ENCODE measurements at regions not wholly inside any gene's neighbourhood (a gene's known extent, or its start where the extent isn't known, plus 50 kb on each side); places are given as distances from the start of the nearest gene placed in this dataset.

- H3K9me3 ChIP-seq (replicated peaks; ENCODE audit: control insufficient read depth, insufficient read depth, low read length): no peaks in the 10 kb centered on the region
- no peak overlapping the region for H3K27ac ChIP-seq (ENCODE audit: control insufficient read depth, insufficient read depth)
- H3K9ac ChIP-seq (ENCODE audit: control insufficient read depth, insufficient read depth, low read length): no peak overlapping the region
- DNase-seq (ENCODE audit: low read depth, low spot score) (no peak), FAIRE-seq (no peak), ATAC-seq (no peak)
- H2AFZ ChIP-seq (ENCODE audit: control insufficient read depth, low read depth, low read length): no peak overlapping the region
- no peak overlapping the region for H3K4me3 ChIP-seq
- RAD21 ChIA-PET (ENCODE audit: unreplicated experiment): no interaction called here
- intact Hi-C loops (cut with micrococcal nuclease; ENCODE audit: unreplicated experiment) (no loop called here), in situ Hi-C loops (cut with MboI) (no loop called here)
- WGBS (ENCODE audit: insufficient coverage, insufficient replicate concordance, low lambda C conversion rate, missing lambda C conversion rate): 95% methylated on average over 1 of the region's 1 CpG
- no peak overlapping the region for H3K4me2 ChIP-seq (ENCODE audit: control insufficient read depth, insufficient read depth)
- POLR2A ChIA-PET: no interaction called here
- H3K27me3 ChIP-seq (replicated peaks in 1 of 2; ENCODE audit: control insufficient read depth in 2 of 2, insufficient read depth in 2 of 2, low read length in 1 of 2): no peaks in the 10 kb centered on the region
- CTCF ChIA-PET: no interaction called here
- BruUV-seq (replicated peaks): no TSS peak
- TF ChIP-seq ZSCAN29 (IDR thresholded peaks at IDR 0.05): no peak
- TF ChIP-seq YY1 (IDR thresholded peaks at IDR 0.05; ENCODE audit: low read depth, low read length): no peak
- no peak for TF ChIP-seq TCF7 (IDR thresholded peaks at IDR 0.05; ENCODE audit: borderline replicate concordance)
- TF ChIP-seq HDAC6 (IDR thresholded peaks at IDR 0.05; ENCODE audit: unreplicated experiment): no peak
- no peak for TF ChIP-seq NRF1 (conservative IDR thresholded peaks at IDR 0.05; ENCODE audit: low read depth, low read length)
- TF ChIP-seq CHD2 (IDR thresholded peaks at IDR 0.05; ENCODE audit: borderline replicate concordance, low read depth, low read length): no peak
- no peak for TF ChIP-seq KLF5 (IDR thresholded peaks at IDR 0.05; ENCODE audit: partially characterized antibody)
- no peak for TF ChIP-seq MEF2B (IDR thresholded peaks at IDR 0.05; ENCODE audit: partially characterized antibody, poor library complexity, severe bottlenecking)
- TF ChIP-seq, protein P1, sequence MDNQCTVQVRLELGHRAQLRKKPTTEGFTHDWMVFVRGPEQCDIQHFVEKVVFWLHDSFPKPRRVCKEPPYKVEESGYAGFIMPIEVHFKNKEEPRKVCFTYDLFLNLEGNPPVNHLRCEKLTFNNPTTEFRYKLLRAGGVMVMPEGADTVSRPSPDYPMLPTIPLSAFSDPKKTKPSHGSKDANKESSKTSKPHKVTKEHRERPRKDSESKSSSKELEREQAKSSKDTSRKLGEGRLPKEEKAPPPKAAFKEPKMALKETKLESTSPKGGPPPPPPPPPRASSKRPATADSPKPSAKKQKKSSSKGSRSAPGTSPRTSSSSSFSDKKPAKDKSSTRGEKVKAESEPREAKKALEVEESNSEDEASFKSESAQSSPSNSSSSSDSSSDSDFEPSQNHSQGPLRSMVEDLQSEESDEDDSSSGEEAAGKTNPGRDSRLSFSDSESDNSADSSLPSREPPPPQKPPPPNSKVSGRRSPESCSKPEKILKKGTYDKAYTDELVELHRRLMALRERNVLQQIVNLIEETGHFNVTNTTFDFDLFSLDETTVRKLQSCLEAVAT (IDR thresholded peaks at IDR 0.05): no peak
- TF ChIP-seq CUX1 (IDR thresholded peaks at IDR 0.05; ENCODE audit: insufficient replicate concordance, low read depth, low read length): no peak
- TF ChIP-seq CREM (IDR thresholded peaks at IDR 0.05; ENCODE audit: low read depth): no peak
- TF ChIP-seq MAX (IDR thresholded peaks at IDR 0.05; ENCODE audit: low read depth, low read length): no peak
- SMC1A ChIA-PET (ENCODE audit: uncharacterized antibody, unreplicated experiment): no interaction called here
- H3K36me3 ChIP-seq (ENCODE audit: control insufficient read depth in 2 of 2, insufficient read depth in 2 of 2, low read length in 1 of 2): no peaks in the 10 kb centered on the region
- H3K4me1 ChIP-seq (ENCODE audit: control insufficient read depth, insufficient read depth, low read length): no peaks in the 10 kb centered on the region
- no peaks in the 10 kb centered on the region for H4K20me1 ChIP-seq (ENCODE audit: control insufficient read depth, insufficient read depth)
- H3K79me2 ChIP-seq (ENCODE audit: control insufficient read depth, insufficient read depth, low read length): no peaks in the 10 kb centered on the region
Measured at GRCh38 chr5:110085826-110086225, 396.1 kb downstream of the MAN2A1 start.

All from GM12878 (cell line).